Tibial artery (tissue), 4 donors: ENCODE measurements at regions not wholly inside any gene's neighbourhood (a gene's known extent, or its start where the extent isn't known, plus 50 kb on each side); places are given as distances from the start of the nearest gene placed in this dataset.
A peak's percentile ranks its signal among the peaks of the same experiment; 100 is the strongest.

Source experiments
- DNase-seq, 2 donors: peaks; one replicate each; pipeline ENCODE4 v3.0.0-alpha.2; 2019
- H3K27ac ChIP-seq, 2 donors: fragments of 200-600 bp; sonication (generic) in 1 of 2; 1 replicate in 1 of 2; 2 replicates in 1 of 2; pipeline ENCODE4 v1.5.1; 2018 to 2019; ENCODE audit warnings: mild to moderate bottlenecking in 1 of 2
- H3K27me3 ChIP-seq, 2 donors: fragments of 200-600 bp; sonication (generic) in 1 of 2; one replicate each; pipeline versions ENCODE4 v1.5.1 to v1.6.0; 2016 to 2019
- H3K36me3 ChIP-seq, 3 donors: fragments of 200-600 bp; sonication (generic) in 2 of 3; one replicate each; pipeline ENCODE4 v1.5.1; 2016 to 2019; ENCODE audit warnings: mild to moderate bottlenecking in 2 of 3
- H3K4me1 ChIP-seq, 4 donors: fragments of 200-600 bp; sonication (generic) in 2 of 4; 1 replicate in 3 of 4; 2 replicates in 1 of 4; pipeline ENCODE4 v1.5.1; 2016 to 2019
- H3K4me3 ChIP-seq, 2 donors: fragments of 200-600 bp; sonication (generic) in 1 of 2; 1 replicate in 1 of 2; 2 replicates in 1 of 2; pipeline ENCODE4 v1.5.1; 2018 to 2019; ENCODE audit warnings: mild to moderate bottlenecking in 2 of 2
- H3K9me3 ChIP-seq, 3 donors: fragments of 200-600 bp; sonication (generic) in 1 of 3; one replicate each; pipeline ENCODE4 v1.5.1; 2016 to 2019
- CTCF ChIP-seq, 2 experiments: fragments of 200-600 bp in 1 of 2; fragments of 450-650 bp in 1 of 2; IDR thresholded peaks; one replicate each; pipeline ENCODE4 v1.5.1; 2017 to 2019; ENCODE audit warnings: antibody characterized with exemption in 2 of 2, mild to moderate bottlenecking in 1 of 2, moderate library complexity in 1 of 2
- intact Hi-C: fragments of 100-400 bp; cut with DNase I; formaldehyde crosslinking; loops from one replicate; pipeline ENCODE4 v1.15.0; 2023; ENCODE audit warnings: low total_unique reads

GRCh38 chr3:24764236-24764915, 269.7 kb upstream of the THRB start:
- intact Hi-C loops: no loop called here
- no peaks in the 10 kb centered on the region for H3K9me3 ChIP-seq

GRCh38 chr3:24765399-24765798, 270.7 kb upstream of the THRB start:
- intact Hi-C loops: no loop called here
- H3K4me1 ChIP-seq: no peaks in the 10 kb centered on the region
- no peak for TF ChIP-seq CTCF (IDR thresholded peaks at IDR 0.05)
- H3K27ac ChIP-seq: no peak overlapping the region
- no peak overlapping the region for H3K4me3 ChIP-seq
- H3K9me3 ChIP-seq: no peaks in the 10 kb centered on the region
- H3K27me3 ChIP-seq: no peaks in the 10 kb centered on the region
- DNase-seq: no peak
- no peaks in the 10 kb centered on the region for H3K36me3 ChIP-seq

More at GRCh38 chr3:24764236-24764915, 269.7 kb upstream of the THRB start:
- Histone ChIP-seq H3K4me1 (no peaks in the 10 kb centered on the region), H3K36me3 (no peaks in the 10 kb centered on the region), H3K27me3 (no peaks in the 10 kb centered on the region), H3K4me3 (no peak overlapping the region), H3K27ac (no peak overlapping the region)
- DNase-seq: no peak
- TF ChIP-seq CTCF (IDR thresholded peaks at IDR 0.05): no peak

DNA sequence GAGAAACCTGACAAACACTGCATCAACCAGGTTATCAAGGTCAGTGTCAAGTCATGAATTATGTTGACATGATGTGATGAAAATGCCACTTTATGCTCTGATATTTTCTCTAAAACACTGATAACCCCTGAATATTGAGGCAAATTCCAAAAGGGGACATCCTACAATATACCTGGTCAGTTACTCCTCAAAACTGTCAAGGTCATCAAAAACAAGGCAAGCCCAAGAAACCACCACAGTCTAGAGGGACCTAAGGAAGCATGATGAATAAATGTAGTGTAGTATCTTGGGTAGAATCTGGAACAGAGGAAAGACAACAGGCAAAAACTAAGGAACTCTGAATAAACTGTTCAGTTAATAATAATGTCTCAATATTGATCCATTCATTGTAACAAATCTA, 275.3 kb upstream of the THRB start:
- Histone ChIP-seq H3K4me1 (no peaks in the 10 kb centered on the region), H3K9me3 (no peaks in the 10 kb centered on the region), H3K27ac (no peak overlapping the region), H3K36me3 (no peaks in the 10 kb centered on the region), H3K27me3 (no peaks in the 10 kb centered on the region), H3K4me3 (no peak overlapping the region)
- intact Hi-C loops: no loop called here
- no peak for TF ChIP-seq CTCF (IDR thresholded peaks at IDR 0.05)
- no peak for DNase-seq

GRCh38 chr3:24773798-24774197, 279.1 kb upstream of the THRB start:
- no peaks in the 10 kb centered on the region for H3K4me1 ChIP-seq
- no peak overlapping the region for H3K27ac ChIP-seq
- H3K9me3 ChIP-seq: no peaks in the 10 kb centered on the region
- no peaks in the 10 kb centered on the region for H3K36me3 ChIP-seq
- peak in 1 of 2 donors; percentile 24 for DNase-seq
- intact Hi-C loops: no loop called here
- no peak overlapping the region for H3K4me3 ChIP-seq
- no peaks in the 10 kb centered on the region for H3K27me3 ChIP-seq
- TF ChIP-seq CTCF (IDR thresholded peaks at IDR 0.05): peak; percentile 62 to 71

DNA sequence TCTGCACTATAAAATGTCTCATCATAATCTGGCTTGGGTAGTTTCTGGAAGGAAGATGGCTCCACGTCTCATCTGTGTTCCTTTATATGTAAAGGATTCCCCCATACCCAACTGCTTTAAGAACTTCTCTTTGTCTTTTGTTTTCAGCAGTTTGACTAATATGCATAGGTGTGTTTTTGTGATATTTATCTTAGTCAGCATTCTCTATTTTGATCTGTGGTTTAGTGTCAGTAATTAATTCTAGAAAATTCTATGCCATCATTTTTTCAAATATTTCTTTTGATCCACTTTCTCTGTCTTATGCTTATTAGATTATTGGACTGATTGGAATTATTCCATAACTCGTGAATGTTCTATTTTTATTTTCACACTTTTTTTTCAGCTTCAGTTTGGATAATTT, 286.3 kb upstream of the THRB start:
- TF ChIP-seq CTCF (IDR thresholded peaks at IDR 0.05): no peak
- intact Hi-C loops: no loop called here
- Histone ChIP-seq H3K9me3 (peaks cover 0 to 16% (median 8%) of the 10 kb centered on the region in 3 donors), H3K27ac (no peak overlapping the region), H3K27me3 (no peaks in the 10 kb centered on the region), H3K4me1 (no peaks in the 10 kb centered on the region), H3K4me3 (no peak overlapping the region), H3K36me3 (no peaks in the 10 kb centered on the region)
- DNase-seq: no peak

- TF ChIP-seq CTCF (IDR thresholded peaks at IDR 0.05): no peak
- DNase-seq: no peak
- H3K9me3 ChIP-seq: peaks cover 0 to 16% (median 8%) of the 10 kb centered on the region in 3 donors
- H3K27me3 ChIP-seq: no peaks in the 10 kb centered on the region
- no peaks in the 10 kb centered on the region for H3K36me3 ChIP-seq
- no peak overlapping the region for H3K4me3 ChIP-seq
- H3K4me1 ChIP-seq: no peaks in the 10 kb centered on the region
- no peak overlapping the region for H3K27ac ChIP-seq
- intact Hi-C loops: no loop called here
Observed at GRCh38 chr3:24781454-24781853, 286.8 kb upstream of the THRB start.
